GM21723 (cell line): ENCODE measurements at regions not wholly inside any gene's neighbourhood (a gene's known extent, or its start where the extent isn't known, plus 50 kb on each side); places are given as distances from the start of the nearest gene placed in this dataset.

Source experiments
- ATAC-seq: cut with Tn5 transposase; IDR thresholded peaks from one replicate; pipeline ENCODE4 v1.9.1; 2021; ENCODE audit warnings: mild to moderate bottlenecking, moderate library complexity; ENCODE audit not compliant: unreplicated experiment

GRCh38 chr22:22798232-22798616, 89.4 kb upstream of the IGLL5 start:
- ATAC-seq, result no peak

GRCh38 chr22:22798716-22799115, 88.9 kb upstream of the IGLL5 start:
- no peak for ATAC-seq

GRCh38 chr22:22799561-22799960, 88.1 kb upstream of the IGLL5 start:
- ATAC-seq, result no peak

- ATAC-seq, result no peak
Measured at GRCh38 chr22:22800716-22801115, 86.9 kb upstream of the IGLL5 start.

GRCh38 chr22:22802339-22802970, 85.2 kb upstream of the IGLL5 start:
- no peak for ATAC-seq

GRCh38 chr22:22803285-22803853, 84.2 kb upstream of the IGLL5 start:
- ATAC-seq, result no peak

- no peak for ATAC-seq
Measured at GRCh38 chr22:22810018-22810427, 77.6 kb upstream of the IGLL5 start.

- no peak for ATAC-seq
Measured at GRCh38 chr22:22810471-22810870, 77.1 kb upstream of the IGLL5 start.

GRCh38 chr22:22811016-22812009, 76.3 kb upstream of the IGLL5 start:
- no peak for ATAC-seq

- no peak for ATAC-seq
Measured at GRCh38 chr22:22812031-22812905, 75.3 kb upstream of the IGLL5 start.

GRCh38 chr22:22813126-22814075, 74.2 kb upstream of the IGLL5 start:
- no peak for ATAC-seq

- ATAC-seq, result no peak
Measured at GRCh38 chr22:22814666-22815396, 72.8 kb upstream of the IGLL5 start.

GRCh38 chr22:22815397-22816170, 72.0 kb upstream of the IGLL5 start:
- ATAC-seq, result no peak

GRCh38 chr22:22816171-22816514, 71.5 kb upstream of the IGLL5 start:
- no peak for ATAC-seq

- ATAC-seq, result no peak
Measured at GRCh38 chr22:22816766-22817410, 70.7 kb upstream of the IGLL5 start.

- no peak for ATAC-seq
Measured at GRCh38 chr22:22817468-22818201, 70.0 kb upstream of the IGLL5 start.

GRCh38 chr22:22818202-22818538, 69.4 kb upstream of the IGLL5 start:
- no peak for ATAC-seq
